IMR-90 (cell line): ENCODE measurements at regions not wholly inside any gene's neighbourhood (a gene's known extent, or its start where the extent isn't known, plus 50 kb on each side); places are given as distances from the start of the nearest gene placed in this dataset.

Source experiments
- ATAC-seq: fragments of 200-7000 bp; cut with Tn5 transposase; 2 replicates; pipeline ENCODE4 v1.9.1; 2020; ENCODE audit warnings: low read depth, mild to moderate bottlenecking, moderate library complexity
- BruUV-seq: library from RNA; stranded (reverse); fragments of 400-500 nt; replicated peaks from 2 replicates; lab custom pipeline; 2021; lab: Mats Ljungman, UMichigan
- CTCF ChIA-PET: fragments of 300-600 bp; formaldehyde crosslinking; extraction: SDS; loops from one replicate; lab custom pipeline; 2021; ENCODE audit warnings: antibody characterized with exemption; lab: Yijun Ruan, JAX
- POLR2A ChIA-PET: fragments of 300-600 bp; sonication (Branson Sonifier 250); formaldehyde crosslinking; loops from one replicate; lab custom pipeline; 2022; ENCODE audit warnings: antibody characterized with exemption; ENCODE audit not compliant: unreplicated experiment; lab: Charles Lee
- DNase-seq: peaks from one replicate; pipeline ENCODE4 v3.0.0; 2013
- H2AFZ ChIP-seq: replicated peaks from 2 replicates; pipeline ENCODE3; 2013; ENCODE audit warnings: low read length, mild to moderate bottlenecking; ENCODE audit not compliant: poor library complexity
- H2AK5ac ChIP-seq: 2 replicates; pipeline ENCODE4 v1.6.1; 2013; ENCODE audit warnings: low read depth, low read length, inconsistent platforms
- H2AK9ac ChIP-seq: replicated peaks from 2 replicates; pipeline ENCODE3; 2013; ENCODE audit warnings: mild to moderate bottlenecking, low read depth, low read length, moderate library complexity; ENCODE audit not compliant: poor library complexity
- H2BK120ac ChIP-seq: 2 replicates; pipeline ENCODE4 v1.6.1; 2013; ENCODE audit warnings: low read depth, low read length, inconsistent platforms
- H2BK15ac ChIP-seq: 3 replicates; pipeline ENCODE4 v1.6.1; 2013; ENCODE audit warnings: low read depth, low read length, inconsistent platforms
- H2BK20ac ChIP-seq: 2 replicates; pipeline ENCODE4 v1.6.1; 2013; ENCODE audit warnings: low read depth, mild to moderate bottlenecking, inconsistent platforms, low read length, moderate library complexity
- H2BK5ac ChIP-seq: 2 replicates; pipeline ENCODE4 v1.6.1; 2013; ENCODE audit warnings: mild to moderate bottlenecking, low read depth, low read length, inconsistent platforms; ENCODE audit not compliant: poor library complexity, severe bottlenecking
- H3K14ac ChIP-seq: replicated peaks from 2 replicates; pipeline ENCODE4 v1.6.1; 2013; ENCODE audit warnings: low read depth, low read length, inconsistent platforms
- H3K18ac ChIP-seq: 2 replicates; pipeline ENCODE4 v1.6.1; 2013; ENCODE audit warnings: low read depth, low read length, control low read depth
- H3K23ac ChIP-seq: 2 replicates; pipeline ENCODE4 v1.6.1; 2013; ENCODE audit warnings: low read depth, low read length, inconsistent platforms
- H3K27ac ChIP-seq: 2 replicates; pipeline ENCODE4 v1.5.1; 2013; ENCODE audit warnings: mild to moderate bottlenecking, control low read depth, low read length; ENCODE audit not compliant: insufficient read depth
- H3K27me3 ChIP-seq: 2 replicates; pipeline ENCODE4 v1.6.1; 2013; ENCODE audit warnings: low read length; ENCODE audit not compliant: control insufficient read depth, insufficient read depth
- H3K36me3 ChIP-seq: 2 replicates; pipeline ENCODE4 v1.6.1; 2013; ENCODE audit warnings: low read length, mixed read lengths; ENCODE audit not compliant: control insufficient read depth, insufficient read depth
- H3K4ac ChIP-seq: 2 replicates; pipeline ENCODE4 v1.6.1; 2013; ENCODE audit warnings: low read depth, low read length, inconsistent platforms
- H3K4me1 ChIP-seq: 2 replicates; pipeline ENCODE4 v1.6.1; 2013; ENCODE audit warnings: low read length, mixed read lengths; ENCODE audit not compliant: control insufficient read depth, insufficient read depth
- H3K4me2 ChIP-seq: 2 replicates; pipeline ENCODE4 v1.6.1; 2013; ENCODE audit warnings: low read depth, mild to moderate bottlenecking, control low read depth, low read length, moderate library complexity
- H3K4me3 ChIP-seq: 2 replicates; pipeline ENCODE4 v1.5.1; 2013; ENCODE audit warnings: low read depth, mild to moderate bottlenecking, control low read depth, low read length, moderate library complexity; ENCODE audit not compliant: insufficient read depth
- H3K56ac ChIP-seq: 2 replicates; pipeline ENCODE4 v1.6.1; 2013; ENCODE audit warnings: low read length, inconsistent platforms; ENCODE audit not compliant: insufficient read depth; ENCODE audit errors: extremely low read depth
- H3K79me1 ChIP-seq, 2 experiments: 2 replicates each; pipeline ENCODE4 v1.6.1; 2013; ENCODE audit warnings: low read length in 2 of 2, inconsistent platforms in 1 of 2, low read depth in 1 of 2
- H3K9ac ChIP-seq: 2 replicates; pipeline ENCODE4 v1.6.1; 2013; ENCODE audit warnings: low read depth, low read length, control low read depth
- H3K9me1 ChIP-seq: 2 replicates; pipeline ENCODE4 v1.6.1; 2013; ENCODE audit warnings: low read length, inconsistent platforms; ENCODE audit not compliant: insufficient read depth
- H3K9me3 ChIP-seq: 2 replicates; pipeline ENCODE4 v1.6.1; 2013; ENCODE audit warnings: low read length; ENCODE audit not compliant: control insufficient read depth, insufficient read depth
- H4K20me1 ChIP-seq: 2 replicates; pipeline ENCODE4 v1.6.1; 2013; ENCODE audit warnings: low read length, inconsistent platforms; ENCODE audit not compliant: insufficient read depth
- H4K5ac ChIP-seq: 2 replicates; pipeline ENCODE4 v1.6.1; 2013; ENCODE audit warnings: mild to moderate bottlenecking, low read depth, low read length, control low read depth
- H4K8ac ChIP-seq, 2 experiments: 2 replicates each; pipeline ENCODE4 v1.6.1; 2013; ENCODE audit warnings: low read depth in 2 of 2, low read length in 2 of 2, control low read depth in 1 of 2, inconsistent platforms in 1 of 2
- H4K91ac ChIP-seq: 2 replicates; pipeline ENCODE4 v1.6.1; 2013; ENCODE audit warnings: low read depth, low read length, inconsistent platforms; ENCODE audit not compliant: insufficient read depth
- BHLHE40 ChIP-seq: fragments of 150-350 bp; IDR thresholded peaks from 2 replicates; pipeline ENCODE4 v1.6.1; 2016; ENCODE audit warnings: mild to moderate bottlenecking, low read depth, low read length
- CEBPB ChIP-seq: IDR thresholded peaks from 2 replicates; pipeline ENCODE4 v1.6.1; 2012; ENCODE audit warnings: low read depth, low read length, improper control_type of control experiment
- CHD1 ChIP-seq: IDR thresholded peaks from 2 replicates; pipeline ENCODE4 v1.6.1; 2012; ENCODE audit warnings: low read depth, low read length, improper control_type of control experiment
- CTCF ChIP-seq: conservative IDR thresholded peaks from 2 replicates; pipeline ENCODE4 v1.5.1; 2012; ENCODE audit warnings: mild to moderate bottlenecking, low read depth, low read length, improper control_type of control experiment
- ELK1 ChIP-seq: fragments of 150-350 bp; IDR thresholded peaks from 2 replicates; pipeline ENCODE4 v1.6.1; 2016; ENCODE audit warnings: low read depth, mild to moderate bottlenecking, low read length, moderate library complexity, borderline replicate concordance
- FOS ChIP-seq: fragments of 150-350 bp; IDR thresholded peaks from 2 replicates; pipeline ENCODE4 v1.6.1; 2016; ENCODE audit warnings: low read depth, low read length
- MAFK ChIP-seq: IDR thresholded peaks from 2 replicates; pipeline ENCODE4 v1.6.1; 2012; ENCODE audit warnings: low read depth, low read length, improper control_type of control experiment
- MAZ ChIP-seq: IDR thresholded peaks from 2 replicates; pipeline ENCODE4 v1.6.1; 2012; ENCODE audit warnings: low read depth, mild to moderate bottlenecking, low read length, improper control_type of control experiment, moderate library complexity, borderline replicate concordance
- MXI1 ChIP-seq: IDR thresholded peaks from 2 replicates; pipeline ENCODE4 v1.6.1; 2012; ENCODE audit warnings: low read depth, mild to moderate bottlenecking, low read length, moderate library complexity, borderline replicate concordance
- NFE2L2 ChIP-seq: fragments of 150-350 bp; IDR thresholded peaks from 2 replicates; pipeline ENCODE4 v1.6.1; 2016; ENCODE audit warnings: low read depth, mild to moderate bottlenecking, low read length
- POLR2A ChIP-seq: IDR thresholded peaks from 2 replicates; pipeline ENCODE4 v1.6.1; 2012; ENCODE audit warnings: mild to moderate bottlenecking, low read depth, low read length
- RAD21 ChIP-seq: IDR thresholded peaks from 2 replicates; pipeline ENCODE4 v1.6.1; 2012; ENCODE audit warnings: low read length, improper control_type of control experiment
- RCOR1 ChIP-seq: IDR thresholded peaks from 2 replicates; pipeline ENCODE4 v1.6.1; 2012; ENCODE audit warnings: mild to moderate bottlenecking, low read length, improper control_type of control experiment; ENCODE audit not compliant: insufficient replicate concordance
- RFX5 ChIP-seq: IDR thresholded peaks from 2 replicates; pipeline ENCODE4 v1.8.0; 2012; ENCODE audit warnings: low read depth, mild to moderate bottlenecking, low read length, moderate library complexity
- SMC3 ChIP-seq: fragments of 150-350 bp; IDR thresholded peaks from 2 replicates; pipeline ENCODE4 v1.6.1; 2016; ENCODE audit warnings: low read depth, mild to moderate bottlenecking, antibody characterized with exemption, low read length, moderate library complexity
- USF2 ChIP-seq: fragments of 150-350 bp; IDR thresholded peaks from 2 replicates; pipeline ENCODE4 v1.6.1; 2017; ENCODE audit warnings: mild to moderate bottlenecking, antibody characterized with exemption, low read length, low read depth
- WGBS, 2 experiments: methylation state at CpG; one replicate each; pipeline versions ENCODE4 v1.1.5 to v1.1.7; 2013; ENCODE audit warnings: missing lambda C conversion rate in 2 of 2; ENCODE audit not compliant: insufficient read length in 1 of 2; ENCODE audit errors: extremely low coverage in 2 of 2; 5-methylcytosine and 5-hydroxymethylcytosine counted together
- dilution Hi-C: fragments of 300-500 bp; cut with HindIII; formaldehyde crosslinking; loops from one replicate; pipeline ENCODE4 v1.14.3; 2018; ENCODE audit warnings: low sequenced_read_pairs; ENCODE audit not compliant: unreplicated experiment
- in situ Hi-C: fragments of 300-500 bp; cut with MboI; formaldehyde crosslinking; loops from 3 replicates; pipeline ENCODE4 v1.14.3; 2019; ENCODE audit warnings: low sequenced_read_pairs, inconsistent platforms, mixed read lengths
- intact Hi-C: fragments of 100-400 bp; cut with micrococcal nuclease; formaldehyde crosslinking; loops from 2 replicates; pipeline ENCODE4 v1.10.0; 2022

GRCh38 chr7:85294176-85294575, 107.3 kb upstream of the SEMA3D start:
- Histone ChIP-seq H4K20me1 (no peaks in the 10 kb centered on the region), H2BK15ac (no peak overlapping the region), H3K14ac (no peak overlapping the region), H3K79me1 (no peaks in the 10 kb centered on the region), H3K27me3 (no peaks in the 10 kb centered on the region), H3K27ac (no peak overlapping the region), H4K91ac (no peak overlapping the region), H3K4me1 (no peaks in the 10 kb centered on the region), H2AFZ (no peak overlapping the region), H3K4me2 (no peak overlapping the region), H2BK5ac (no peak overlapping the region), H3K9ac (no peak overlapping the region), H3K9me1 (no peaks in the 10 kb centered on the region), H3K4ac (no peak overlapping the region), H3K9me3 (no peaks in the 10 kb centered on the region), H2BK120ac (no peak overlapping the region), H4K8ac (no peak overlapping the region), H2AK9ac (no peak overlapping the region), H4K5ac (no peak overlapping the region), H3K4me3 (no peak overlapping the region), H2BK20ac (no peak overlapping the region), H3K36me3 (no peaks in the 10 kb centered on the region), H3K18ac (no peak overlapping the region), H3K23ac (no peak overlapping the region), H2AK5ac (no peak overlapping the region), H3K56ac (no peak overlapping the region)
- no TSS peak for BruUV-seq
- WGBS, 2 experiments = no CpG with 5 or more reads among the region's 3 CpGs
- no peak for DNase-seq
- POLR2A ChIA-PET = no interaction called here
- intact Hi-C loops (no loop called here), dilution Hi-C loops (no loop called here), in situ Hi-C loops (no loop called here)
- TF ChIP-seq CHD1 (no peak), RAD21 (no peak), RFX5 (no peak), NFE2L2 (no peak), CEBPB (no peak), BHLHE40 (no peak), RCOR1 (no peak), POLR2A (no peak), USF2 (no peak), CTCF (no peak), MXI1 (no peak), MAFK (no peak), SMC3 (no peak), FOS (no peak), MAZ (no peak), ELK1 (no peak)
- ATAC-seq = no peak
- CTCF ChIA-PET = interaction anchor here (0.7 kb wide), 1 partner anchor 200 kb away, joined by 3 read pairs; no protein-coding TSS in a partner anchor
